ENCODE measurements at regions not wholly inside any gene's neighbourhood (a gene's known extent, or its start where the extent isn't known, plus 50 kb on each side); places are given as distances from the start of the nearest gene placed in this dataset.

- H3K79me2 ChIP-seq (ENCODE audit: low read length): no peaks in the 10 kb centered on the region
- no peak overlapping the region for H3K4me2 ChIP-seq (ENCODE audit: low read depth, low read length, poor library complexity, severe bottlenecking)
- H4K20me1 ChIP-seq (ENCODE audit: insufficient read depth, low read depth, low read length): no peaks in the 10 kb centered on the region
- H3K4me3 ChIP-seq (ENCODE audit: low read length): no peak overlapping the region
- no peaks in the 10 kb centered on the region for H3K9me2 ChIP-seq (replicated peaks; ENCODE audit: insufficient read depth, low read length)
- H3K36me3 ChIP-seq (ENCODE audit: insufficient read depth, low read length): no peaks in the 10 kb centered on the region
- H3K27me3 ChIP-seq (ENCODE audit: low read length): no peaks in the 10 kb centered on the region
- no peak for DNase-seq
- no peak overlapping the region for H3K9ac ChIP-seq (ENCODE audit: low read length)
- H2AFZ ChIP-seq (ENCODE audit: low read length): no peak overlapping the region
- H3K4me1 ChIP-seq (ENCODE audit: low read length): no peaks in the 10 kb centered on the region
- peaks cover 38% of the 10 kb centered on the region for H3K9me3 ChIP-seq (ENCODE audit: low read length)
- no peak overlapping the region for H3K27ac ChIP-seq (ENCODE audit: low read length)
These were observed 612.7 kb downstream of the KCTD8 start for GRCh38 chr4:43835869-43836268.

- no peaks in the 10 kb centered on the region for H4K20me1 ChIP-seq (ENCODE audit: insufficient read depth, low read depth, low read length)
- H3K4me2 ChIP-seq (ENCODE audit: low read depth, low read length, poor library complexity, severe bottlenecking): no peak overlapping the region
- H3K79me2 ChIP-seq (ENCODE audit: low read length): no peaks in the 10 kb centered on the region
- no peaks in the 10 kb centered on the region for H3K4me1 ChIP-seq (ENCODE audit: low read length)
- H3K27me3 ChIP-seq (ENCODE audit: low read length): no peaks in the 10 kb centered on the region
- H3K36me3 ChIP-seq (ENCODE audit: insufficient read depth, low read length): no peaks in the 10 kb centered on the region
- no peak for DNase-seq
- peaks cover 29% of the 10 kb centered on the region for H3K9me3 ChIP-seq (ENCODE audit: low read length)
- no peak overlapping the region for H3K9ac ChIP-seq (ENCODE audit: low read length)
- H2AFZ ChIP-seq (ENCODE audit: low read length): no peak overlapping the region
- H3K4me3 ChIP-seq (ENCODE audit: low read length): no peak overlapping the region
- no peaks in the 10 kb centered on the region for H3K9me2 ChIP-seq (replicated peaks; ENCODE audit: insufficient read depth, low read length)
- H3K27ac ChIP-seq (ENCODE audit: low read length): no peak overlapping the region
These were observed 611.4 kb downstream of the KCTD8 start for GRCh38 chr4:43837171-43837570.

- no peak for DNase-seq
- H3K27ac ChIP-seq (ENCODE audit: low read length): no peak overlapping the region
- no peak overlapping the region for H3K4me3 ChIP-seq (ENCODE audit: low read length)
- no peak overlapping the region for H2AFZ ChIP-seq (ENCODE audit: low read length)
- no peaks in the 10 kb centered on the region for H3K79me2 ChIP-seq (ENCODE audit: low read length)
- H3K9me2 ChIP-seq (replicated peaks; ENCODE audit: insufficient read depth, low read length): no peaks in the 10 kb centered on the region
- H3K4me2 ChIP-seq (ENCODE audit: low read depth, low read length, poor library complexity, severe bottlenecking): no peak overlapping the region
- H3K9me3 ChIP-seq (ENCODE audit: low read length): peaks cover 29% of the 10 kb centered on the region
- H3K36me3 ChIP-seq (ENCODE audit: insufficient read depth, low read length): no peaks in the 10 kb centered on the region
- H3K27me3 ChIP-seq (ENCODE audit: low read length): no peaks in the 10 kb centered on the region
- H4K20me1 ChIP-seq (ENCODE audit: insufficient read depth, low read depth, low read length): no peaks in the 10 kb centered on the region
- no peaks in the 10 kb centered on the region for H3K4me1 ChIP-seq (ENCODE audit: low read length)
- no peak overlapping the region for H3K9ac ChIP-seq (ENCODE audit: low read length)
These were observed 611.0 kb downstream of the KCTD8 start for GRCh38 chr4:43837604-43838003.

- H2AFZ ChIP-seq (ENCODE audit: low read length): no peak overlapping the region
- no peaks in the 10 kb centered on the region for H3K79me2 ChIP-seq (ENCODE audit: low read length)
- H3K9me2 ChIP-seq (replicated peaks; ENCODE audit: insufficient read depth, low read length): no peaks in the 10 kb centered on the region
- H3K4me3 ChIP-seq (ENCODE audit: low read length): no peak overlapping the region
- no peak overlapping the region for H3K4me2 ChIP-seq (ENCODE audit: low read depth, low read length, poor library complexity, severe bottlenecking)
- H3K36me3 ChIP-seq (ENCODE audit: insufficient read depth, low read length): no peaks in the 10 kb centered on the region
- H4K20me1 ChIP-seq (ENCODE audit: insufficient read depth, low read depth, low read length): no peaks in the 10 kb centered on the region
- H3K4me1 ChIP-seq (ENCODE audit: low read length): no peaks in the 10 kb centered on the region
- no peaks in the 10 kb centered on the region for H3K27me3 ChIP-seq (ENCODE audit: low read length)
- H3K9ac ChIP-seq (ENCODE audit: low read length): no peak overlapping the region
- no peak overlapping the region for H3K27ac ChIP-seq (ENCODE audit: low read length)
- DNase-seq: no peak
- H3K9me3 ChIP-seq (ENCODE audit: low read length): peaks cover 23% of the 10 kb centered on the region
These were observed 606.0 kb downstream of the KCTD8 start for GRCh38 chr4:43842594-43842993.

DNA sequence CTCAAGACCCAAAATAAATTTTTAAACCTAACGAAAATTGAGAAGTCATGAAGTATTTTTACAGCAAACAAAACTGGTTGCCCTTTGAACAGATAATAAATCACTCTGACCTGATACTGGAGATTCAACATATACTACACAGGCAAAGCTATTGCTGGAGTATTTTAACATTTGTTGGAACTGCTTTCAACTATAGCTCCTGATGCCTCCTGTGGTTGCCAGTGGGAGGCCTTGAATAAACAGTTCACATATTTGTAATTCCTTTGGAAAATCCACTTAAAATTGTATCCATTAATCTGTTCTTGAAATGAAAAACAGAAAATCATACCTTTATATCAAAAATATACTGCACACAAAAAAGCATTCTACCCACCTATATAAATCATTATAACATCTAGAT lies 605.1 kb downstream of the KCTD8 start:
- Histone ChIP-seq H3K9me3 (ENCODE audit: low read length) (peaks cover 22% of the 10 kb centered on the region; the same call in 1 of the 2 replicates), H2AFZ (ENCODE audit: low read length) (no peak overlapping the region), H3K4me3 (ENCODE audit: low read length) (no peak overlapping the region), H3K79me2 (ENCODE audit: low read length) (no peaks in the 10 kb centered on the region), H3K27me3 (ENCODE audit: low read length) (no peaks in the 10 kb centered on the region), H3K9ac (ENCODE audit: low read length) (no peak overlapping the region), H4K20me1 (ENCODE audit: insufficient read depth, low read depth, low read length) (no peaks in the 10 kb centered on the region), H3K9me2 (replicated peaks; ENCODE audit: insufficient read depth, low read length) (no peaks in the 10 kb centered on the region), H3K4me2 (ENCODE audit: low read depth, low read length, poor library complexity, severe bottlenecking) (no peak overlapping the region), H3K36me3 (ENCODE audit: insufficient read depth, low read length) (no peaks in the 10 kb centered on the region), H3K4me1 (ENCODE audit: low read length) (no peaks in the 10 kb centered on the region), H3K27ac (ENCODE audit: low read length) (no peak overlapping the region)
- no peak for DNase-seq

GRCh38 chr4:43846111-43846587 lies 602.5 kb downstream of the KCTD8 start:
- no peaks in the 10 kb centered on the region for H3K9me2 ChIP-seq (replicated peaks; ENCODE audit: insufficient read depth, low read length)
- H2AFZ ChIP-seq (ENCODE audit: low read length): no peak overlapping the region
- H3K27ac ChIP-seq (ENCODE audit: low read length): no peak overlapping the region
- no peaks in the 10 kb centered on the region for H3K36me3 ChIP-seq (ENCODE audit: insufficient read depth, low read length)
- H3K4me1 ChIP-seq (ENCODE audit: low read length): no peaks in the 10 kb centered on the region
- H3K9me3 ChIP-seq (ENCODE audit: low read length): peaks cover 17% of the 10 kb centered on the region
- H3K4me3 ChIP-seq (ENCODE audit: low read length): no peak overlapping the region
- no peak overlapping the region for H3K4me2 ChIP-seq (ENCODE audit: low read depth, low read length, poor library complexity, severe bottlenecking)
- H4K20me1 ChIP-seq (ENCODE audit: insufficient read depth, low read depth, low read length): no peaks in the 10 kb centered on the region
- DNase-seq: no peak
- H3K9ac ChIP-seq (ENCODE audit: low read length): no peak overlapping the region
- H3K79me2 ChIP-seq (ENCODE audit: low read length): no peaks in the 10 kb centered on the region
- H3K27me3 ChIP-seq (ENCODE audit: low read length): no peaks in the 10 kb centered on the region

DNA sequence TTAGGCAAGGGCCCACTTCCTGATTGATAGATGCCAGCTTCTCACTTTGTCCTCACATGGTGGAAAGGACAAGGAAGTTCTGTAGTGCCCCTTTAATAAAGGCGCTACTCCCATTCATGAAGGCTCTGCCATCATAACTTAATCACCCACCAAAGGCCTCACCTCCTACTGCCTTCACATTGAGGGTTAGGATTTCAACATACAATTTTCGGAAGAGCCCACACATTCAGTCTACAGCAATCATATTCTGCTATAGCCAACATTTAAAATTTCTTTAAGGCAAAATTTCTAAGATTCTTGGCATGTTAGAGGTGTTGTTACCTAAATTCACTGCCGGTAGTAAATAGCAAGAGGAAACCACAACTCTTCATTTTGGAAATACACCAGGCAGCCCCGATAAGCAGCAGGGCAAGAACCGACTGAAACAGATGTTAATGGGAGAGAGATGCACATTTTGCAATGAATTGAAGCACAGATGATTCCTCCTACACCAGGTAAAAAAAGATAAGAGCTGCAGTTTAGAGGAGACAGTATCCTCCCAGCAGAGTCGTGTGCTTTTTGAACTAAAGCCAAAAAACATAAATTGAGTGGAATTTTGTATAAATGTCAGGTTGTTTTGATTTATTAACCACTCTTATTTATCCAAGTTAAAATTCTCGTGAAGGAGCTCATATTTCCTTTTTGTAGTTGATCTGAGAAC lies 594.9 kb downstream of the KCTD8 start:
- Histone ChIP-seq H3K79me2 (ENCODE audit: low read length) (no peaks in the 10 kb centered on the region), H3K4me1 (ENCODE audit: low read length) (no peaks in the 10 kb centered on the region), H3K9me3 (ENCODE audit: low read length) (peaks cover 6% of the 10 kb centered on the region), H2AFZ (ENCODE audit: low read length) (no peak overlapping the region), H3K4me3 (ENCODE audit: low read length) (no peak overlapping the region), H3K9ac (ENCODE audit: low read length) (no peak overlapping the region), H3K4me2 (ENCODE audit: low read depth, low read length, poor library complexity, severe bottlenecking) (no peak overlapping the region), H3K27me3 (ENCODE audit: low read length) (no peaks in the 10 kb centered on the region), H3K27ac (ENCODE audit: low read length) (no peak overlapping the region), H4K20me1 (ENCODE audit: insufficient read depth, low read depth, low read length) (no peaks in the 10 kb centered on the region), H3K36me3 (ENCODE audit: insufficient read depth, low read length) (no peaks in the 10 kb centered on the region), H3K9me2 (replicated peaks; ENCODE audit: insufficient read depth, low read length) (no peaks in the 10 kb centered on the region)
- DNase-seq: no peak

GRCh38 chr4:43855283-43855682 lies 593.3 kb downstream of the KCTD8 start:
- H3K4me3 ChIP-seq (ENCODE audit: low read length): no peak overlapping the region
- no peak overlapping the region for H3K9ac ChIP-seq (ENCODE audit: low read length)
- H3K79me2 ChIP-seq (ENCODE audit: low read length): no peaks in the 10 kb centered on the region
- no peak for DNase-seq
- H3K9me2 ChIP-seq (replicated peaks; ENCODE audit: insufficient read depth, low read length): no peaks in the 10 kb centered on the region
- no peaks in the 10 kb centered on the region for H3K36me3 ChIP-seq (ENCODE audit: insufficient read depth, low read length)
- H3K4me1 ChIP-seq (ENCODE audit: low read length): no peaks in the 10 kb centered on the region
- no peaks in the 10 kb centered on the region for H4K20me1 ChIP-seq (ENCODE audit: insufficient read depth, low read depth, low read length)
- H3K27me3 ChIP-seq (ENCODE audit: low read length): no peaks in the 10 kb centered on the region
- H3K4me2 ChIP-seq (ENCODE audit: low read depth, low read length, poor library complexity, severe bottlenecking): no peak overlapping the region
- H3K27ac ChIP-seq (ENCODE audit: low read length): no peak overlapping the region
- peaks cover 6% of the 10 kb centered on the region for H3K9me3 ChIP-seq (ENCODE audit: low read length)
- H2AFZ ChIP-seq (ENCODE audit: low read length): no peak overlapping the region
